GM19240 (cell line): ENCODE measurements at regions not wholly inside any gene's neighbourhood (a gene's known extent, or its start where the extent isn't known, plus 50 kb on each side); places are given as distances from the start of the nearest gene placed in this dataset.
"Not testable (repeated sequence)": the region's sequence is repeated elsewhere in the genome, so short reads cannot be mapped to it uniquely, and the experiment has no call there.

Experiments used
- DNase-seq: peaks from one replicate; pipeline ENCODE4 v3.0.0; 2011; ENCODE audit warnings: low spot score; ENCODE audit not compliant: insufficient read length

DNA sequence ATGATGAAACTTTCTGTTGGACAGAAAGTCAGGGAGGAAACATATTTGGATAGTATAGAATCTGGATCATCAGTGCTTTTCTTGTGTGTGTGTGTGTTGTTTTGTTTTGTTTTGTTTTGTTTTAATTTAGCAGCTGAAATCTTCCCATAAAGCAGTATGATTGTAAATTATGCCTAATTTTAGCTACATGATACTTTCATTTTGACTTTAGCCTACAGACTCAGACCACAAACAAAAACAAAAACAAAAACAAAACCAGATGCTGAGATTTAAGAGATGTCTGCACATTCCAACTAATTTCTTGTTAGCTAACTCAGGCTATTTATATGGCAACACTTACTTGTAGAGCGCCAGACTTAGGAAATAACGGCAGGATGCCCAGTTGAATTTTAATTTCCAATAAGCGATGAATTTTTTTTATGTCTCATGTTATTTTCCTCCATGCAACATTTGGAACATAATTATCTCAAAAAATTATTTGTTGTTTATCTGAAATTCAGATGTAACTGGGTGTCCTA, 119.5 kb upstream of the TRPC7 start:
- DNase-seq, result no peak

DNA sequence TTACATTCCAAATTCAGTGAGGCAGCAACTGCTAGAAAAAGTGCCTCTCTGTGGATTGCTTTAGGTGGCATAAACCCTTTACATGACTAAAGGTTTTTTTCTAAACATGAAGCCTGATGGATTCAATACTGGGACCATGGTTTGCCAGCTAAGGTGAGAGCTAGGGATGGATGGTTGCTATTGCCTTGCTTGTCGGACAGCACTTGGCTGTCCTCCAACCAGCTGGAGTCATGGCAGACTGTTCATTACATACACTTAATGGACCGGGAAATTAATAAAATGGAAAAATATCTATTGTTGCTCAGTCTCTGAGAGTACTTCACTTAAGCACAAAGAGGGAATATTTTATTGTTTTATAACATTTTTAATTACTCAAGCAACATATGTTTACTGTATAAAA, 116.9 kb upstream of the TRPC7 start:
- no peak for DNase-seq

DNA sequence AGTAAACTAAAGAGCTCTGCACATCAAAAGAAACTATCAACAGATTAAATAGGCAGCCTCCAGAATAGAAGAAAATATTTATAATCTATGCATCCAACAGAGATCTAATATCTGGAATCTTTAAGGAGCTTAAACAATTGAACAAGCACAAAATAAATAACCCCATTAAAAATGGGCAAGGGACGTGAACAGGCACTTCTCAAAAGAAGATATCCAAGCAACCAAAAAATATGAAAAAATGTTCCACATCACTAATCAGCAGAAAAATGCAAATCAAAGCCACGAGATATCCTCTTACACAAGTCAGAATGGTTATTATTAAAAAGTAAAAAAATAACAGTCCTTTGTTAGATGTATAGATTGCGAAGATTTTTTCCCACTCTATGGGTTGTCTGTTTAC, 109.1 kb upstream of the TRPC7 start:
- DNase-seq, result no peak

DNA sequence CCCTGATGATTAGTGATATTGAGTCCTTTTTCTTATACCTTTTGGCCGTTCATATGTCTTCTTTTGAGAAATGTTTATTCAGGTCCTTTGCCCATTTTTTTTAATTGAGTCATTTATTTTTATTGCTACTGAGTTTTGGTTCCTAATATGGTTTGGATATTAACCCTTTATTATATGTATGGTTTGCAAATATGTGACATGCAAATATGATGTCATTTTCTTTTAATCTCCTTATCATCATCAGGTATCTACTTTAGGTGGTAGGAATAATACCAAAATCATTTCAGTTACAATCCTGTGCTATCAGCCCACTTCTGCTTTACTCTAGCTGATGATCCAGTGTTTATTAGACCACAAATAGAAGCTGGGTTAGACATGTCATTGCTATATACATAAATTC, 102.3 kb upstream of the TRPC7 start:
- DNase-seq, result no peak

DNA sequence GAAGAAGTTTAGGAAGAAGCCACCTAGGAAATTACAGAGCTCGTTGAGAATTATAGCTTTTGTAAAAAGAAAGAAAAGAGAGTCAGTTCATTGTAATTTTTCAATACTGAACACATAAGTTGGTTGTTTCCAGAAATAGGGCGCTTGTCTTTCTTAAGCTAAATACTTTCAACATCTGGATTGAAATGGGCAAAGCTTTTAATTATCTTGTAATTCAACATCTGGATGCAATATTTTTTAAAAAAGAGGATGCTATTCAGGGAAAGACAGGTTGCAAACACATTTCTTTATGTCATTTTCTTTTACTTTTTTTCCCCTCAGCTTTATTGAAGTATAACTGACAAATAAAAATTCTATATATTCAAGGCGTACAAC, 100.7 kb upstream of the TRPC7 start:
- DNase-seq, result no peak

GRCh38 chr5:136458481-136458880, 93.1 kb upstream of the TRPC7 start:
- no peak for DNase-seq

GRCh38 chr5:136457390-136458013, 92.2 kb upstream of the TRPC7 start:
- no peak for DNase-seq

- DNase-seq, result no peak
Measured at GRCh38 chr5:136455409-136455808, 90.1 kb upstream of the TRPC7 start.

DNA sequence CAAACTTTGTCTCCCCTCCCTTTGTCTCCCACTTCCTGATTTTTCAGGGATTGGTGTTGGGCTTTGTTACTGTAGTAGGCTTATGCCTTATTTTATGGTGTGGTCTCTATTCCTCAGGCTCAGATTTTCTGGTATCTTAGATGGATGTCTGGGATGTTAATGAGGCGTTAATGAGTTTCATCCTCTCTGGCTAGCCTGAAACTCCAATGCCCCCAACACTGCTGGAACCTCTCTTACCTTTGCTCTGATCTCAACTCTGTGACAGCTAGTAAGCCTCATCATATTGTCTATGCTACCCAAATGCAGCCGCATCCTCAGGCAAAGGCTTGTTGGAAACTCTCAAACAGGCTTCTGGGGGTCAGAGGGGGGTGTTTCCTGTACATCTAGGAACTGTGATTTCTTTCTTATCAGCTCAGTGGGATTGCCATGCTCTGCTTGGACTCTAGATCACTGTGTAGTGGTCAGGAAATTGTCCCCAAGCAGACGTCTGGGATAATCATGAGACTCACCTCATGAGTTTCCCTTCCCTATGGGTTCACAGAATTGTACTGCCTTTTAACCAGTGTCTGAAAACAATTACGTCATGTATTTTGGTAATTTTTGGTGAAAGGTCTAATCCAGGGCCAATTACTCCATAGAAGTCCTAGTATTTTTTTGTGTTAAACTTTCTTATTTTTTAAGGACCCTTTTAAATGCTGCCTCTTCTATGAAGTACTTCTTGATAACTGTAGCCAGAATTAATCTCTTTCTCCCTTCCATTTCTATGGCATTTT, 88.8 kb upstream of the TRPC7 start:
- DNase-seq, result no peak

DNA sequence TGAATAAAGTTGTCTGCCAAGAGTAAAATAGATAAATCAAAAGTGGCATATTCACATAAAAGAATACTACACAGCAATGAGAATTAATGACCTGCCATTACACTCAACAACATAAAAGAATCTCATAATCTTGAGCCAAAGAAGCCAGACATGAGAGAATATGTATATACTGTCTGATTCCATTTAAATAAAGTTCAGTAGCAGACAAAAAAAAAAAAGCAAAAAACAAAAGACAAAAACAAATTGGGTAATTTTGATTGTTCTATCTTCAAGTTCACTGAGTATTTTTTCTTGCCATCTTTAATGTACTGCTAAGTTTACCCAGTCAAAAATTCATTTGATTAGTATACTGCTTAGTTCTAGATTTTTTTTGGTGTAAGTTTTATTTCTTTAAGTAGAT, 87.9 kb upstream of the TRPC7 start:
- DNase-seq, result no peak

DNA sequence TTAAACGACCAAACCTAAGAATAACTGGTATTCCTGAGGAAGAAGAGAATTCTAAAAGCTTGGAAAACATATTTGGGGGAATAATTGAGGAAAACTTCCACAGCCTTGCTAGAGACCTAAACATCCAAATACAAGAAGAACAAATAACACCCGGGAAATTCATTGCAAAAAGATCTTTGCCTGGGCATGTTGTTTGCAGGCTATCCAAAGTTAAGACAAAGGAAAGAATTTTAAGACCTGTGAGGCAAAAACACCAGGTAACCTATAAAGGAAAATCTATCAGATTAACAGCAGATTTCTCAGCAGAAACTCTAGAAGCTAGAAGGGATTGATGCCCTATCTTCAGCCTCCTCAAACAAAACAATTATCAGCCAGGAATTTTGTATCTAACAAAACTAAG, 82.2 kb upstream of the TRPC7 start:
- DNase-seq, result not testable (repeated sequence)

GRCh38 chr5:136446565-136446964, 81.2 kb upstream of the TRPC7 start:
- DNase-seq, result no peak

- DNase-seq, result not testable (repeated sequence)
Measured at GRCh38 chr5:136444099-136444498, 78.8 kb upstream of the TRPC7 start.

- no peak for DNase-seq
Measured at GRCh38 chr5:136439367-136439766, 74.0 kb upstream of the TRPC7 start.

- no peak for DNase-seq
Measured at GRCh38 chr5:136435946-136436543, 70.7 kb upstream of the TRPC7 start.

DNA sequence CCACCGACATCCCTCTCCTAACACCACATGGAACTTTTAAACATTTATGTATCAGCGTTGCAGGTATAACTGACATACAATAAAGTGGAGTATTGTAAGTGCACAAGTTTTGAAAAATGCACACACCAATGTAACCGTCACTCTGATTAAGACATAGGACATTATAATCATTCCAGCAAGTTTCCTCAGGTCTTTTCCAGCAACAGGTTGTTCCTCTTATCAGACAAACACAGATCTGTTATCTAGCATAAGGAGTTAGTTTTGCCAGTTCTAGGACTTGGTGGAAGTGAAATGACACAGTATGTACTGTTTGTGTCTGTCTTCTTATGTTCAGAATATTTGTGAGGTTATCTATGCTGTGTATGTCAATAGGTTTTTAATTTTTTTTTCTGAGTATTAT, 69.5 kb upstream of the TRPC7 start:
- no peak for DNase-seq

DNA sequence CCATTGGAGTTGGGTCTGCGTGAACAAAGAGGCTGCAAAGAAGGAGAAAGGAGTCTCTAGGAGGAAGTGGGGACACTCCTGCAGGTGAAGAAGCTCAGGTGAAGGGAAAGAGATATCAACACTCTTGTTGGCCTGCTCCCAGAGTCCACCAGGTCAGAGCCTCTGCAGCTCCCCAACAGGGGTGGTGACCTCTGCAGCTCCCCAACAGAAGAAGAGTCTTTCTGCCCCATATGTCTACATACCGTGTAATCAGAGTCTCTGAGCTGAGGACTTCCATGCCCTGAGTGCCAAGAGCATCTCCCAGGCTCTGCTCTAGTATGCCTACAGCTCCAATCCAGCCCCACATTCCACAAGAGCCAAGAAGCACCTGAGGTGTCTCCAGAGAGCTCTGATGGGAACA, 67.4 kb upstream of the TRPC7 start:
- no peak for DNase-seq

DNA sequence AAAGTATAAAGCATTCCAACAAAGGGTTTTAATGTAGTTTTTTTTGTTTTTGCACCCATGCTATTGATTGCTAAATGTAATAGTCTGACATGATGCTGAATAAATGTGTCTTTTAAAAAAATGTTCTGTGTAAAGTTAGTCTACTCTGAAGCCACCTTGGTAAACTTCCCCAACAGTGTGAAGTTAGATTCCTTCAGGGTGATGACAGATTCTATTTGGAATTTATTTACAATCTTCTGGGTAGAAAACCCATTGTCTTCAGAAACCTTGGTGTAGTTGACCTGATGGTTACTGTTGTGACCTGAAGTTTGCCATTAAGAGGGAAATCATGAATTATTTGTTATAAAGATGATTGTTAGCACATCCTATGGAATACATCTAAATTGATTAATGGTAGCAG, 64.7 kb upstream of the TRPC7 start:
- DNase-seq, result no peak

DNA sequence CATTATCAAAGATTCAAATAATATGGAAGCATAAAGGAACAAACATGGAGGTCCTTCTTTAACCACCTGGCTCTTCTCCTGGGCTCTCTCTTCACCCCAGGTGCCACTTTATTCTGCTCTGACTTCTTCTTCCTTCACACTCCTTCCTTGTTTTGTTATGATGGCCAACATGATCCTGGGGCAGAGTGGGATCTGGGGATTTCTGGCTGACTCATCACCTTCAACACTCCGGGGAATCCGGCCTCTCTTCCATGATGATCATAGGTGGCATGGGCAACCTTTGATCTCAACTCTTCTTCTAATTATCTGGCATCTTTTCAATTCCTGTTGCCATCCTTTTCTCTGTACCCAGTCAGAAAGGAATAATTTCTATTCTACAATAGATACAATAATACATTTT, 62.1 kb upstream of the TRPC7 start:
- no peak for DNase-seq

DNA sequence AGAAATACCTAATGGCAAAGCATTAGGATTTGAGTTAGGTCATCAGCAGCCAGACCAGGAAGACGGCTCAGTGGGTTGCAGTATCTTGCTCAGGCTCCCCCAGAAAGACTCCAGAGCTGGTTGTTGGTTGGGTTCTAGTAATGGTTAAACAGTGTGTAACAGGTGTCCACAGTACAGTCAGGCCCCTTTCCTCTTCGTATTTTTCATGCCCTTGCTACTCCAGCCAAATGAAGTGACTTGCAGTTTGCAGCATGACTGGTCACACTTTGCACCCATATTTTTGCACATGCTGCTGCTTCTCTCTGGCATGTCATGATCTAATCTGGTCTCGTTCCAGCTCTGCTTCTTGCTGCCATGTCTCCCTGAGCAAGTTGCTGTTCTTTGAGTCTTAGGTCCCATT, 60.6 kb upstream of the TRPC7 start:
- DNase-seq, result no peak

GRCh38 chr5:136424835-136425584, 59.7 kb upstream of the TRPC7 start:
- peak; percentile 58 for DNase-seq
